HEK293 (cell line): ENCODE measurements at regions not wholly inside any gene's neighbourhood (a gene's known extent, or its start where the extent isn't known, plus 50 kb on each side); places are given as distances from the start of the nearest gene placed in this dataset.

Experiments
- CTCF ChIP-seq: fragments of 450-650 bp; formaldehyde crosslinking; IDR thresholded peaks from 2 replicates; pipeline ENCODE4 v1.5.1; 2016; ENCODE audit warnings: missing biosample characterization, missing genetic modification characterization
- MEIS1 ChIP-seq: sonication (generic); formaldehyde crosslinking; IDR thresholded peaks from 2 replicates; pipeline ENCODE4 v1.8.1; 2022; ENCODE audit warnings: missing genetic modification reagents, mild to moderate bottlenecking, borderline replicate concordance
- PBX3 ChIP-seq: sonication (generic); formaldehyde crosslinking; IDR thresholded peaks from 2 replicates; pipeline ENCODE4 v1.8.1; 2022; ENCODE audit warnings: mild to moderate bottlenecking, moderate library complexity, missing genetic modification reagents
- PRDM10 ChIP-seq: fragments of 450-650 bp; formaldehyde crosslinking; IDR thresholded peaks from 2 replicates; pipeline ENCODE4 v1.5.1; 2016; ENCODE audit warnings: missing biosample characterization, missing genetic modification characterization
- SETDB1 ChIP-seq: IDR thresholded peaks from one replicate; pipeline ENCODE4 v1.6.1; 2017; ENCODE audit warnings: mild to moderate bottlenecking, low read length, moderate library complexity, mixed read lengths; ENCODE audit not compliant: insufficient read length
- ZNF174 ChIP-seq: fragments of 450-650 bp; formaldehyde crosslinking; IDR thresholded peaks from 2 replicates; pipeline ENCODE4 v1.5.0; 2017; ENCODE audit warnings: missing biosample characterization, mild to moderate bottlenecking, missing genetic modification characterization
- ZNF23 ChIP-seq: fragments of 450-650 bp; formaldehyde crosslinking; IDR thresholded peaks from 2 replicates; pipeline ENCODE4 v1.5.1; 2016; ENCODE audit warnings: missing biosample characterization, missing genetic modification characterization, borderline replicate concordance
- ZNF239 ChIP-seq: fragments of 450-650 bp; formaldehyde crosslinking; IDR thresholded peaks from 2 replicates; pipeline ENCODE4 v1.5.1; 2016; ENCODE audit warnings: missing biosample characterization, missing genetic modification characterization
- ZNF341 ChIP-seq: fragments of 450-650 bp; formaldehyde crosslinking; IDR thresholded peaks from 2 replicates; pipeline ENCODE4; 2016; ENCODE audit warnings: low read depth, missing biosample characterization, missing genetic modification characterization
- ZNF404 ChIP-seq: fragments of 450-650 bp; formaldehyde crosslinking; IDR thresholded peaks from 2 replicates; pipeline ENCODE4 v1.5.1; 2017; ENCODE audit warnings: missing biosample characterization, missing genetic modification characterization
- ZNF623 ChIP-seq: fragments of 450-650 bp; formaldehyde crosslinking; IDR thresholded peaks from 2 replicates; pipeline ENCODE4 v1.5.1; 2016; ENCODE audit warnings: missing biosample characterization, missing genetic modification characterization
- ZNF658 ChIP-seq: fragments of 450-650 bp; formaldehyde crosslinking; IDR thresholded peaks from 2 replicates; pipeline ENCODE4; 2016; ENCODE audit warnings: missing biosample characterization, missing genetic modification characterization
- ZSCAN4 ChIP-seq: fragments of 450-650 bp; formaldehyde crosslinking; IDR thresholded peaks from 2 replicates; pipeline ENCODE4 v1.5.1; 2017; ENCODE audit warnings: missing biosample characterization, missing genetic modification characterization

GRCh38 chr16:63473725-63474124, 1437.5 kb upstream of the CDH8 start:
- no peak for TF ChIP-seq ZNF239
- TF ChIP-seq CTCF (tag by site-specific recombination) = no peak
- no peak for TF ChIP-seq PRDM10 (tag by site-specific recombination)
- no peak for TF ChIP-seq MEIS1 (CRISPR knock-in tag)
- no peak for TF ChIP-seq ZNF404 (tag by site-specific recombination)
- TF ChIP-seq ZNF658 = no peak
- TF ChIP-seq ZNF174 (tag by site-specific recombination) = no peak
- TF ChIP-seq ZNF341 (tag by site-specific recombination) = no peak
- TF ChIP-seq ZNF23 (tag by site-specific recombination) = no peak
- no peak for TF ChIP-seq ZNF623 (tag by site-specific recombination)
- TF ChIP-seq PBX3 (CRISPR knock-in tag) = no peak
- no peak for TF ChIP-seq ZSCAN4 (tag by site-specific recombination)
- no peak for TF ChIP-seq SETDB1
